ENCODE measurements at regions not wholly inside any gene's neighbourhood (a gene's known extent, or its start where the extent isn't known, plus 50 kb on each side); places are given as distances from the start of the nearest gene placed in this dataset.
"Not testable (repeated sequence)": the region's sequence is repeated elsewhere in the genome, so short reads cannot be mapped to it uniquely, and the experiment has no call there.

DNA sequence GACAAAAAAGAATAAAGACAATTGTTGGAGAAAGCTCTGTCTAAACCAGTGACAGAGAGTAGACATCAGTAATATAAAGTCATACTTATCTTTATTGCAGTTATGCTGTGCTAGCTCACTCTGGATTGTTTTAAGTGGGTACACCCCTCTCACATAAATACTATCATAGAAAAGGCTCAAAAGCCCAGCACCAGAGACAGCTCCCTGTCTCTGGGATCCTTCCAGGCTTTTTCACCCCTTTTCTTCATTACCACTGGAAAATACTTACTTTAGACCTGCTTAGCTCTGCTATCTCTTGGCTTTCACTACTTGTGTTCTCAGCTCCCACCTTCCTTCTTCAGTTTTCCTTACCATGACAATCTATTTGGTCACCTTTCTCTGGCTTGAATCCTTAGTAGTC, 259.1 kb upstream of the MINDY3 start:
- DNase-seq, result no peak

GRCh38 chr10:16120563-16120962, 260.3 kb upstream of the MINDY3 start:
- DNase-seq, result no peak

- no peak for DNase-seq
Measured at GRCh38 chr10:16141499-16141898, 281.2 kb upstream of the MINDY3 start.

DNA sequence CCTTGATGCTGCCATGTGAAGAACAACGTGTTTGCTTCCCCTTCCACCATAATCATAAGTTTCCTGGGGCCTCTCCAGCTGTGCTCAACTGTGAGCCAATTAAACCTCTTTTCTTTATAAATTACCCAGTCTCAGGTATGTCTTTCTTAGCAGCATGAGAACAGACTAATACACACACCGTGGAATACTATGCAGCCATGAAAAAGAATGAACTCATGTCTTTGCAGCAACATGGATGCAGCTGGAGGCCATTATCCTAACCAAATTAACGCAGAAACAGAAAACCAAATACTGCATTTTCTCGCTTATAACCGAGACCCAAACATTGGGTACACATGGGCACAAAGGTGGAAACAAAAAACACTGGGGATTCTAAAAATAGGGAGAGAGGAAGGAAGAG, 286.7 kb upstream of the MINDY3 start:
- DNase-seq, result no peak

- no peak for DNase-seq
Measured at GRCh38 chr10:16155834-16156233, 281.0 kb upstream of the PTER start.

DNA sequence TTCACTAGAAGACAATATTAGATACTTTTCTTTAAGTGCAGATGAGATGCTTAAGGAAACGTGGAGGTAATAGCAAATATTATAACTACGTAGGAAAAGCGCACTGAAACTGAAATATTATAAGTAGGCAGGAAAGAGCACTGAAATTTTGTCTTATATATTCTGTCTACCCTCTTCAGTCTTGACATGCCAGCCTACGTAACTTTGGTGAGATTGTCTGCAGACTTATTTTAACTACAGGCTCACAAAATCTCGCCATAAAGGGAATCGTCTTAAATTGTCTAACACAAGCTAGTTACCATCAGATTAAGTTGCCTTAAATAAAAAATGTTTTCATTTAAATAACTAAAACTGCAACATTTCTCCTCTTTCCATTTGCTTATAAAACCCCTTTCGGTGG, 280.1 kb upstream of the PTER start:
- DNase-seq, result no peak

GRCh38 chr10:16165067-16165466, 271.7 kb upstream of the PTER start:
- DNase-seq, result not testable (repeated sequence)

DNA sequence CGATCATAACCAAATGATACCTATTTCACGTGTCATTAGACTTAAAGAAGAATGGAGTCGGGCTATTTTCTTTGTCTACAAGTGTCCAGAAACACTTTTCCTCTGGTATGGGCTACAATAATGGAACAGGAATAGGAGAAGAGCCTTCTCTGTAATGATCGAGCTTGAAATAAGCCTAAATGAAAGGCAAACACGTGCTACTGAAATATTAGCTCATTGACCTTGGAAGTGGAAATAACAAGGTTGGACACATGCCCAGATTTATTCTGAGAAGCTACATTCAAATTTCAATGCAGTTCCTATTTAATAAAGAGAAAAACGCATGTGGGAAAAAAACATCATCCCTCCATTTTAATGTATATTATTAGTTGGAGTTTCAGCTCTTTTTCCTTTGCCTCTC, 254.7 kb upstream of the PTER start:
- DNase-seq, result no peak

- DNase-seq, result no peak
Measured at GRCh38 chr10:16182688-16183087, 254.1 kb upstream of the PTER start.

- no peak for DNase-seq
Measured at GRCh38 chr10:16184096-16184597, 252.7 kb upstream of the PTER start.

GRCh38 chr10:16184906-16185305, 251.9 kb upstream of the PTER start:
- DNase-seq, result no peak

- DNase-seq, result no peak
Measured at GRCh38 chr10:16186564-16186963, 250.2 kb upstream of the PTER start.

DNA sequence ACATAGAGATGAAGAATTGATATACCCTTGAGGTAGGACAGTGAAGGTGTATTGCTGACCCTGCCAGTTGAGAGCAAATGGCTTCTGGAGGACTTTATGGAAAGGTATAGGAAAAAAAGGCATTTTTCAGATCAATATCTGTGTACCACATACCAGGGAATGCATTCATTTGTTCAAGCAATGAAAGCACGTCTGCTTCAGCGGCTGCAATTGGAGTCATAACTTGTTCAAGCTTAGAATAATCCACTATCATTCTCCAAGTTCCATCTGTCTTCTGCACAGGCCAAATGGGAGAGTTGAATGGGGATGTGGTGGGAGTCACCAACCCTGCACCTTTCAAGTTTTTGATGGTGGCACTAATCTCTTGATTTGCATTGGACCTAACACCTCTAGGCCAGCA, 249.6 kb upstream of the PTER start:
- DNase-seq, result no peak

DNA sequence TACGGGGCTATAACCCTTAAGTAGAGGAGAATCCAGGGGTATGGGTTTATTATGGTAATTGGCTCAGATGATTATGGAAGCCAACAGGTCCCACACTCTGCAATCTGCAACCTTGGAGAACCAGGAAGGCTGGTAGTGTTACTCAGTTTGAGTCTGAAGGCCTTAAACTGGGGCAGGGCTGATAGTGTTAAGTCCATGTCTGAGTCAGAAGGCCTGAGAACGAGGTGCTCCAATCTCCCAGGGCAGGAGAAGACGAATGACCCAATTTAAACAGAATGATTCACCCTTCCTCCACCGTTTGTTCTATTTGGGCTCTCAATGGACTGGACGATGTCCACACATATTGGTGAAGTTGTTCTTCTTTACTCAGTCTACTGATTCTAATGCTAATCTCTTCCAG, 244.5 kb upstream of the PTER start:
- no peak for DNase-seq

DNA sequence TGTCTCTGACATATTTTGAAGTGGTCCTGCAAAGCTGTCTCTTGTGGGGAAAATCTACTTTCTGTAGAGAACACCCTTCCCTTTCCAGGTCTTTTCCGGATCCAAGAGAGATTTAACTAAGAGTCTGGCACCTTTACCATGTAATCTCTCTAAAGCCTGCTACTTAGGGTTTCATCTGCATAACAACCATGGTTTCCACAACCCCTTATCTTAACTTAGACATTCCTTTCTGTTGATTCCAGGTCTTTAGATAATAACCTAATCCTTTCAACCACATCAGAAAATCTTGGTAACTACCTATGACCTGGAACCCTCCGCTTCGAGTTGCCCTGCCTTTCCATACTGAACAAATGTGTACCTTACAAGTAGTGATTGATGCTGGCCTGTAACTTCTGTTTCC, 243.6 kb upstream of the PTER start:
- no peak for DNase-seq

DNA sequence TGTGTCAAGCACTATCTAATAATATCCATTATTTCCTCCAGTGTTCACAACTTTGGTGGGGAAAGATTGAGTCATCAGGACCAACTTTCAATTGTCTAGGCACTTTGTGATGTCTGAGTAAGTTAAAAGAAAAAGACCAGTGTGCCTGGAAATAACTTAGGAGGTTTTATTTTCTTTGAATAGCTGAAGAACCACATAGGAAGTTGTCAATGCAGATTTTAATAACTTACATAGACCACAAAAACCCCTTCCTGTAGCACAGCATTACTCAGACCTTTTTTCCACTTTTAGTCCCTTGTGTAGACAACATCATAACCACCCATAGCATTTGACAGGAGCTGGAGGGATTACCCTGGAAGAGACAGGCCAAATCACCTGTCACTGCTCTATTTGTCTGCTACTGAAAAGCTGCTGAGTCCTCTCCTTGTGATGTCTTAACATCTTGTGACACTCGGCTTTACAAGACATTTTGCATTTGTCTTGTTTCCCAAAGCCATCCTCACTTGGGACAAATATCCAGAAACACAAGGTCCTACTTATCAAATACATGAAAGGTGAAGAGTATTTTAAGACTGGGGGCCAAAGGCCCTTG, 241.5 kb upstream of the PTER start:
- DNase-seq, result no peak

DNA sequence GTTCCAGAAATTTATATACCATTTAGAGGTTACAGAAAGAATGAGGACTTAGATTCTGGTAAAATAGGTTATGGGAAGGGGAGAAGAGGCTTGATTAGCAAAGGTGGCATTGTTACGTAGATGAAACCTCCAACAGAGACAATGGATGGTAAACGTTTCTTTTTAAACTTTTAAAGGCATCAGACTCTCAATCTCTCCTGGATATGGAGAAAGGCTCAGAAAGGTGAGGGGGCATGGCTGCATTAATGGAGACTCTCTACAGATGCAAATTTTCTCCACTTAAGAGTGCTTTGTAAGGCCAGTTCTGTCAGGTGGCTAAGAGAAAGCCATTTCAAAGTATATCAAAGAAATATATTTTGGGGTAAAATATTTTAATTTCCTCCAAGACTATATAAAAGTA, 240.9 kb upstream of the PTER start:
- no peak for DNase-seq

DNA sequence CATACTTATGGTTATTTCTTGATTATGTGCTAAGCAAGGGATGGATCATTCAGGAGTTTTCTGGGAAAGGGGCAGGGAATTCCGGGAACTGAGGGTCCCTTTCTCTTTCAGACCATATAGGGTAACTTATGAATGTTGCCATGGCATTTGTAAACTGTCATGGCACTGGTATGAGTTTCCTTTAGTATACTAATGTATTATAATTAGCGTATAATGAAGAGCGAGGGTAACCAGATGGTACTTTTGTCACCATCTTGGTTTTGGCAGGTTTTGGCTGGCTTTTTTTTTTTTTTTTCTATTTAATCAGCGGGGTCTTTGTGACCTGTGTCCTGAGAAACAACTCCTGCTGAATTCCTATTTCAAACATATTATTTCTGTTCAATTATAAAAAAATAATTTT, 237.6 kb upstream of the PTER start:
- DNase-seq, result no peak

DNA sequence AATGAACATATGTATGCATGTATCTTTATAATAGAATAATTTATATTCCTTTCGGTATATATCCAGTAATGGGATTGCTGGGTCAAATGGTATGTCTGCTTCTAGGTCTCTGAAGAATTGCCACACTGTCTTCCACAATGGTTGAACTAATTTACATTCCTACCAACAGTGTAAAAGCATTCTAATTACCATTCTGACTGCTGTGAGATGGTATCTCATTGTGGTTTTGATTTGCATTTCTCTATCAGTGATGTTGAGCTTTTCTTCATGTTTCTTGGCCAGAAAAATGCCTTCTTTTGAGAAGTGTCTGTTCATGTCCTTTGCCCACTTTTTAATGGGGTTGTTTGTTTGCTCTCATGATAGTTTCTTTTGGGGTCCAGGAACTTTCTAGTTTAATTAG, 213.2 kb upstream of the PTER start:
- not testable (repeated sequence) for DNase-seq

DNA sequence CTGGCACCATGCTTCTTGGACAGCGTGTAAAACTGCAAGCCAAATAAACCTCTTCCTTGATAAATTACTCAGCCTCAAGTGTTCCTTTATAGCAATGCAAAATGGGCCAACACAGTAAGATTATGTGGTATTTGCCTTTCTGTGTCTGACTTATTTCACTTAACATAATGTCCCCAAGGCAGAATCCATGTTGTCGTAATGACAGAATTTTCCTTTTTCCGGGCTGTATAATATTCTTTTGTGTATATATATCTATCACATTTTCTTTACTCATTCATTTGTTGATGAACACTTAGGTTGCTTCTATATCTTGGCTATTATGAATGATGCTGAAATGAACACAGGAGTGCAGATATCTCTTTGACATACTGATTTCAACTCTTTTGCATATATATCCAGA, 209.1 kb upstream of the PTER start:
- no peak for DNase-seq

- DNase-seq, result no peak
Measured at GRCh38 chr10:16231176-16231575, 205.6 kb upstream of the PTER start.

DNA sequence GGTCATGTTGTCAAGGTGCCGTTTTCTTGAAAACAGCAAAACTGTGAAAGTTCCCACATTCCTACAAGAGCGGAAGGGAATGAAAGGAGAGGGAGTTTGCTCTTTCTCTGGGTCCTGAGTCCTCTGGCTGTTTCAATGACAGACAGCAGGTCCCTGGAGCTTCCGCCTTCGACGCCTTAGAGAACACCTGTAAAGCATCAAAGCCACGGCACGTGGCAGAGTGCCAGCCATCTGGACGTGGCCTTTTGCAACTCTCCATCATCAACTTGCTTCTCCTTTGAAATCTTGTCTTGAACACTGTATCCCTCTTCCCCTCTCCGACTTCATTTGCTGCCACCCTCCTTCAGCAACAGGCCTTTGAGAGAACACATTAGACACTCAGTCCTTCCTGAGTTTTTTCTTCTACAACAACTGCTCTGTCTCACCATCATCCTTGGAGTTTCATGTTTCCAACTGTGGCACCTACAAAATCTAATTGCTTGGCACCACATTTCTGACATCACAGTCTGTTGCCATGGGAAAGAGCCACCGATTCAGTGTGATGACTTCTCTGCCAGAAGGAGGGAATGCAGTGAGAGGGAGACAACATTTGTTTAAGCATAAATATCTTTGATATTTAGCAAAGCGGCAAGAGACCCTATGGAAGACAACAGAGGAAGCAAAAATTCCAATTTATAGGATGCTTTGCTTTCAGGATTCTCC, 204.9 kb upstream of the PTER start:
- DNase-seq, result no peak

DNA sequence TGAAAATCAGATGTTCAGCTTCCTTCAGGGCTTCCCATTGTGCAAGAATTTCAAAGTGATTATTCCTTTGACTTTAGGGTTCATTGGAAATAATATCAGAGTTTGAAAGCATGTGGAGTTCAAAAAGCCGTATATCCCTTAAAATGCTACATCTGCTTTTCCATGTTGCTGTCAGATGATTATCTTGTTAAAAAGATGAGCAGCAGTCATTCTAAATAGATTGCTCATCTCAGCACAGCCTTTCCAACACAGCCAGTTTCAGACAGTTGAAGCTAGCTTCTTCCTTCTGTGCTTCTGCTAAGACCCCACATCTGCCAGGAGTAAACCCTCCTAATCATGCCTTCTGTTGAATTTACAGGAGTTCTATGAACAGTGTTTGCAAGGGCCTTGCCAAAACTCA, 204.4 kb upstream of the PTER start:
- no peak for DNase-seq

DNA sequence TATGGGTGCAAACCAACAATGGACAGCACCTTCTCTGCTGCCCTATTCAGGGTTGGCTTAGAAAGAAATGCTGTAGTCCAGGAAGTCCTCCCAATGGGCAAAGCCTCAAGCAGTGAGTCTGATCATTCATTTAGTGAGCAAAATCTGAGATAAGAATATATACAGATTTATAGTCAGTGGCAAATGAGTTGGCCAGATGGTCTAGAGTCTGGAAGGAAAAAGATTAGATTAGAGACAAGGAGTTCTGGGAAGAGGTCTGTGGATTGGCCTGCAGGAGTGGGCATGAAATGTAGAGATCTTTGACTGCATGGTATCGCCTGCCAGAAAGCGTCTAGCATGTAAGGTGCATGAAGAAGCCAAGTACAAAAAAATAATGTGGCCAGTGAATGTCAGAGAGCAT, 201.9 kb upstream of the PTER start:
- no peak for DNase-seq

- no peak for DNase-seq
Measured at GRCh38 chr10:16242446-16242845, 194.4 kb upstream of the PTER start.
